Tibial nerve (tissue), 4 donors: ENCODE measurements at regions not wholly inside any gene's neighbourhood (a gene's known extent, or its start where the extent isn't known, plus 50 kb on each side); places are given as distances from the start of the nearest gene placed in this dataset.

Experiments used
- EP300 ChIP-seq, 2 donors: sonication (generic); formaldehyde crosslinking; IDR thresholded peaks; one replicate each; pipeline ENCODE4 v1.6.1; 2017; ENCODE audit warnings: antibody characterized with exemption in 2 of 2, mild to moderate bottlenecking in 1 of 2
- POLR2A ChIP-seq, 2 donors: fragments of 450-650 bp; IDR thresholded peaks; one replicate each; pipeline ENCODE4 v1.6.1; 2017; ENCODE audit warnings: antibody characterized with exemption in 2 of 2, mild to moderate bottlenecking in 2 of 2, moderate library complexity in 2 of 2
- TF ChIP-seq, protein P1 (sequence below), 5 experiments: fragments of 200-600 bp in 3 of 5; fragments of 450-650 bp in 2 of 5; sonication (generic) in 3 of 5; IDR thresholded peaks; one replicate each; pipeline ENCODE4 v1.5.1; 2016 to 2019; ENCODE audit warnings: antibody characterized with exemption in 5 of 5, mild to moderate bottlenecking in 3 of 5, moderate library complexity in 2 of 5

DNA sequence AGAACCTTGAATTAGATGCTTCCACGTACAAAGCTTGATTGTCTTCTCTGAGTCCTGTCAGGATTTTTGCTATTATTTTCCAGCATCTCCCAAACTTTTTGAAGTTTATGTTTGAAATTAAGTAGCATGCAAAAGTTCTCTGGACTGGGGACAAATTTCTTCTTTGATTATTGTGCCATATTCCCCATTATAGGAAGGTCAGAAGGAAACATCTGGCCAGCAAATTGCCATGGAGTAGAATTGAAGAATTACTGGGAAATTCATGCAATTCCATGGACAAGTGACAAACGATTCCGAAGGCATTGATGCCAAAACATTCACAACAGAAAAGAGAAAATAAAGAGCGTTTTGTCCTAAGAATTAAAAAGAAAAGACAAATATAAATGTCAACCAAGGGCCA, 737.2 kb downstream of the CDH11 start:
- TF ChIP-seq POLR2A (IDR thresholded peaks at IDR 0.05) = no peak
- TF ChIP-seq, protein P1, sequence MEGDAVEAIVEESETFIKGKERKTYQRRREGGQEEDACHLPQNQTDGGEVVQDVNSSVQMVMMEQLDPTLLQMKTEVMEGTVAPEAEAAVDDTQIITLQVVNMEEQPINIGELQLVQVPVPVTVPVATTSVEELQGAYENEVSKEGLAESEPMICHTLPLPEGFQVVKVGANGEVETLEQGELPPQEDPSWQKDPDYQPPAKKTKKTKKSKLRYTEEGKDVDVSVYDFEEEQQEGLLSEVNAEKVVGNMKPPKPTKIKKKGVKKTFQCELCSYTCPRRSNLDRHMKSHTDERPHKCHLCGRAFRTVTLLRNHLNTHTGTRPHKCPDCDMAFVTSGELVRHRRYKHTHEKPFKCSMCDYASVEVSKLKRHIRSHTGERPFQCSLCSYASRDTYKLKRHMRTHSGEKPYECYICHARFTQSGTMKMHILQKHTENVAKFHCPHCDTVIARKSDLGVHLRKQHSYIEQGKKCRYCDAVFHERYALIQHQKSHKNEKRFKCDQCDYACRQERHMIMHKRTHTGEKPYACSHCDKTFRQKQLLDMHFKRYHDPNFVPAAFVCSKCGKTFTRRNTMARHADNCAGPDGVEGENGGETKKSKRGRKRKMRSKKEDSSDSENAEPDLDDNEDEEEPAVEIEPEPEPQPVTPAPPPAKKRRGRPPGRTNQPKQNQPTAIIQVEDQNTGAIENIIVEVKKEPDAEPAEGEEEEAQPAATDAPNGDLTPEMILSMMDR (IDR thresholded peaks at IDR 0.05) = no peak
- TF ChIP-seq EP300 (IDR thresholded peaks at IDR 0.05) = no peak
